T-cell (primary cell): ENCODE measurements at regions not wholly inside any gene's neighbourhood (a gene's known extent, or its start where the extent isn't known, plus 50 kb on each side); places are given as distances from the start of the nearest gene placed in this dataset.

Source experiments
- ATAC-seq, 4 experiments: fragments of 200-7000 bp in 3 of 4; fragments of 150-1000 bp in 1 of 4; cut with Tn5 transposase; replicated peaks in 1 of 4; 1 replicate in 3 of 4; 2 replicates in 1 of 4; pipeline ENCODE4 v1.10.0; 2021; ENCODE audit warnings: moderate library complexity in 3 of 4, mild to moderate bottlenecking in 2 of 4, moderate number of reproducible peaks in 1 of 4
- CTCF ChIA-PET, 2 donors: fragments of 300-600 bp; sonication (Branson Sonifier 250); formaldehyde crosslinking; loops; one replicate each; lab custom pipeline; 2022; ENCODE audit warnings: antibody characterized with exemption in 2 of 2; lab: Charles Lee
- POLR2A ChIA-PET, 2 donors: fragments of 300-600 bp; sonication (Branson Sonifier 250); formaldehyde crosslinking; loops; one replicate each; lab custom pipeline; 2022; ENCODE audit warnings: antibody characterized with exemption in 2 of 2; lab: Charles Lee
- DNase-seq, 35 experiments: peaks; one replicate each; pipeline versions ENCODE4 v3.0.0 to v3.0.0-alpha.2; 2013 to 2023
- H3K27ac ChIP-seq: one replicate; pipeline ENCODE4 v1.5.1; 2013; ENCODE audit warnings: low read length
- H3K27me3 ChIP-seq, 2 experiments: replicated peaks in 1 of 2; 1 replicate in 1 of 2; 2 replicates in 1 of 2; pipeline versions ENCODE4 v1.6.1 to v1.7.0; 2013; ENCODE audit warnings: low read length in 1 of 2, mixed read lengths in 1 of 2; ENCODE audit not compliant: control insufficient read depth in 2 of 2, insufficient read depth in 2 of 2; ENCODE audit errors: extremely low read depth in 1 of 2
- H3K36me3 ChIP-seq, 2 donors: 1 replicate in 1 of 2; 2 replicates in 1 of 2; pipeline versions ENCODE4 v1.6.1 to v1.7.0; 2013; ENCODE audit warnings: low read length in 1 of 2; ENCODE audit not compliant: control insufficient read depth in 2 of 2, insufficient read depth in 1 of 2; ENCODE audit errors: extremely low read depth in 1 of 2
- H3K4me1 ChIP-seq, 2 experiments: 1 replicate in 1 of 2; 2 replicates in 1 of 2; pipeline versions ENCODE4 v1.6.1 to v1.7.0; 2013; ENCODE audit warnings: low read length in 2 of 2, mixed read lengths in 1 of 2; ENCODE audit not compliant: insufficient read depth in 2 of 2, control insufficient read depth in 1 of 2; ENCODE audit errors: extremely low read depth in 1 of 2
- H3K4me3 ChIP-seq, 2 donors: 1 replicate in 1 of 2; 2 replicates in 1 of 2; pipeline versions ENCODE4 v1.5.1 to v1.7.0; 2013; ENCODE audit warnings: mild to moderate bottlenecking in 2 of 2, low read length in 1 of 2, moderate library complexity in 1 of 2; ENCODE audit not compliant: control insufficient read depth in 1 of 2; ENCODE audit errors: extremely low read depth in 1 of 2
- H3K9me3 ChIP-seq: 2 replicates; pipeline ENCODE4 v1.7.0; 2013
- H3K27ac Mint-ChIP-seq, 2 donors: one replicate each; pipeline ENCODE4 v1.8.0; 2020 to 2021; ENCODE audit warnings: mild to moderate bottlenecking in 2 of 2, mixed read lengths in 2 of 2
- H3K27me3 Mint-ChIP-seq, 2 donors: one replicate each; pipeline ENCODE4 v1.8.0; 2021 to 2022; ENCODE audit warnings: mixed read lengths in 2 of 2
- H3K36me3 Mint-ChIP-seq: one replicate; pipeline ENCODE4 v1.8.0; 2021; ENCODE audit warnings: mixed read lengths
- H3K4me1 Mint-ChIP-seq, 3 donors: one replicate each; pipeline ENCODE4 v1.8.0; 2020 to 2022; ENCODE audit warnings: mixed read lengths in 3 of 3, mild to moderate bottlenecking in 1 of 3
- H3K4me3 Mint-ChIP-seq, 3 donors: one replicate each; pipeline ENCODE4 v1.8.0; 2020 to 2022; ENCODE audit warnings: mild to moderate bottlenecking in 3 of 3, mixed read lengths in 3 of 3, moderate library complexity in 3 of 3
- H3K9me3 Mint-ChIP-seq, 3 donors: one replicate each; pipeline ENCODE4 v1.8.0; 2020 to 2022; ENCODE audit warnings: mixed read lengths in 3 of 3
- WGBS: methylation state at CpG from one replicate; pipeline ENCODE4 v1.1.5; 2013; ENCODE audit warnings: missing lambda C conversion rate; ENCODE audit not compliant: insufficient coverage; 5-methylcytosine and 5-hydroxymethylcytosine counted together

- CTCF ChIA-PET: interaction anchor here in 1 of 2 donors (0.8 kb wide), 1 partner anchor 274 kb away, joined by 10 read pairs; no protein-coding TSS in a partner anchor
- Mint-ChIP-seq H3K9me3 (no peaks in the 10 kb centered on the region), H3K27ac (no peak overlapping the region), H3K4me1 (peaks cover 18 to 29% (median 20%) of the 10 kb centered on the region in 3 donors), H3K27me3 (no peaks in the 10 kb centered on the region), H3K36me3 (no peaks in the 10 kb centered on the region), H3K4me3 (no peak overlapping the region)
- ATAC-seq (no peak), DNase-seq (no peak)
- POLR2A ChIA-PET: no interaction called here
- WGBS: 100% methylated on average over 2 of the region's 6 CpGs
- H3K4me3 ChIP-seq: no peak overlapping the region
- H3K27me3 ChIP-seq: no peaks in the 10 kb centered on the region
- H3K4me1 ChIP-seq: peaks cover 0 to 10% of the 10 kb centered on the region in 2 experiments
- H3K9me3 ChIP-seq: no peaks in the 10 kb centered on the region
- H3K36me3 ChIP-seq: no peaks in the 10 kb centered on the region
- no peak overlapping the region for H3K27ac ChIP-seq
Observed at GRCh38 chr13:40340368-40341095, 325.9 kb downstream of the FOXO1 start.

DNA sequence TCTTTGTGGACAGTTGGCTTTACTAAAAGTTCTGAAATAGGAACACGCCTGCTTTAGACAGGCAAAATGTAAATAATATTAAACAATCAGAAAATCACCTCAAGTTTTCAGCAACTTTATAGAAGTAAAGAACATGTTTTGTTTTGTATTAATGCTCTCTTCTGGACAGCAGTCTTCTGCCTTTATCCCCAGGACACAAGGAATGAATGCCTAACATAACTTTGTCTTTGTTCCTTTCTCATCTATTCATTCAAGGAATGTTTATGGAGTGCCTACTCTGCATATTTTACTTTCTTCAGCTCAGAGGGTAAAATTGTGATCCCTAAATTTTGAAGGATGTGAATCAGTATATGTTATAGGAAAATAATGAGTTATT, 325.4 kb downstream of the FOXO1 start:
- Histone ChIP-seq H3K27ac (no peak overlapping the region), H3K4me1 (peaks cover 0 to 10% of the 10 kb centered on the region in 2 experiments), H3K4me3 (no peak overlapping the region), H3K36me3 (no peaks in the 10 kb centered on the region), H3K9me3 (no peaks in the 10 kb centered on the region), H3K27me3 (no peaks in the 10 kb centered on the region)
- Mint-ChIP-seq H3K36me3 (no peaks in the 10 kb centered on the region), H3K4me3 (no peak overlapping the region), H3K27ac (no peak overlapping the region), H3K4me1 (peaks cover 16 to 33% (median 18%) of the 10 kb centered on the region in 3 donors), H3K27me3 (no peaks in the 10 kb centered on the region), H3K9me3 (no peaks in the 10 kb centered on the region)
- POLR2A ChIA-PET: interaction anchor here in 1 of 2 donors (0.6 kb wide), 1 partner anchor 62 kb away, joined by 5 read pairs; no protein-coding TSS in a partner anchor
- no peak for DNase-seq
- no peak for ATAC-seq
- CTCF ChIA-PET: interaction anchor here in 1 of 2 donors (0.8 kb wide), 1 partner anchor 273 kb away, joined by 10 read pairs; no protein-coding TSS in a partner anchor
- no CpG with 5 or more reads among the region's 1 CpG for WGBS

DNA sequence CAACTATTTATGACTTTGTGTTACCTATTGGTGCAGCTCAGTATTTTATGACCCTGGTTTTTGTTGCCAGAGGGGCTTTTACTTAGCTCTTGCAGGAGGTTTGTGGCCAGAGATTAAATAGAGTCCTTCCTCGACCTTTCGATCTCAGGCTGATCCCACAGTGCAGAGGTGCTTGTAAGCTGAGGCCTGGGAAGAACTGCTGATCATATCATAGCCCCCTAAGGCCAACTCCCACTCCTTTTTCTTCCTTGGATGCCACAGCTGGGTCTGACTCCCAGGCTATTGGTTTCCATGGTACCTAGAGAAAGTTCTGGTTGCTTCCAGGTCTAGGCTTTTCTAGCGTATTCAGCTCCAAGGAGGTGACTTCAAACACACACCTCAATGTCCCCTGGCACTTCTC, 324.9 kb downstream of the FOXO1 start:
- Histone ChIP-seq H3K4me1 (peaks cover 0 to 8% of the 10 kb centered on the region in 2 experiments), H3K9me3 (no peaks in the 10 kb centered on the region), H3K27me3 (no peaks in the 10 kb centered on the region), H3K4me3 (no peak overlapping the region), H3K27ac (no peak overlapping the region), H3K36me3 (no peaks in the 10 kb centered on the region)
- Mint-ChIP-seq H3K9me3 (no peaks in the 10 kb centered on the region), H3K4me3 (no peak overlapping the region), H3K36me3 (no peaks in the 10 kb centered on the region), H3K4me1 (peaks cover 13 to 29% (median 14%) of the 10 kb centered on the region in 3 donors), H3K27ac (no peak overlapping the region), H3K27me3 (no peaks in the 10 kb centered on the region)
- CTCF ChIA-PET: no interaction called here
- POLR2A ChIA-PET: interaction anchor here in 1 of 2 donors (0.6 kb wide), 1 partner anchor 63 kb away, joined by 5 read pairs; no protein-coding TSS in a partner anchor
- ATAC-seq (no peak), DNase-seq (no peak)
- WGBS: no CpG with 5 or more reads among the region's 3 CpGs

DNA sequence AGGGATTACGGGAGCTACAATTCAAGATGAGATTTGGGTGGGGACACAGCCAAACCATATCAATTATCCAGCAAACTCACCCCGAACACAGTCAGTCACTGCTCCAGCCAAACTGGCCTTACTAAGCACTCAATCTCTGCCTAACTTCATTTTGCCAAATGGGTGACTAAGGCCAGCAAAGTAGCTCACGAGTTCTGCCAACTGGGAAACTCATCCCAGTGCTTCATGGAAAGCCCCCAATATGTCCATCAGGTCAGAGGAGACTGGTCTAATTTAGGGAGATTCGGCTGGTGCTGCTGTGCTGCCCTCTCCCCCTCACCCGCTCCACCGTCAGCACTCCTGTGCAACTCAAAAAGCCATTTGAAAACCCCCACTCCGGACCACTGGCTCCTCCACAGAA, 324.0 kb downstream of the FOXO1 start:
- DNase-seq (no peak), ATAC-seq (no peak)
- no peak overlapping the region for H3K27ac ChIP-seq
- WGBS: 76% methylated on average over 3 of the region's 7 CpGs
- Mint-ChIP-seq H3K27me3 (no peaks in the 10 kb centered on the region), H3K9me3 (no peaks in the 10 kb centered on the region), H3K36me3 (no peaks in the 10 kb centered on the region), H3K4me1 (peaks cover 4 to 20% (median 6%) of the 10 kb centered on the region in 3 donors), H3K27ac (no peak overlapping the region), H3K4me3 (no peak overlapping the region)
- POLR2A ChIA-PET: interaction anchor here in 1 of 2 donors (0.6 kb wide), 1 partner anchor 38 kb away, joined by 3 read pairs; no protein-coding TSS in a partner anchor
- no peaks in the 10 kb centered on the region for H3K4me1 ChIP-seq
- no peaks in the 10 kb centered on the region for H3K36me3 ChIP-seq
- no peaks in the 10 kb centered on the region for H3K27me3 ChIP-seq
- no peak overlapping the region for H3K4me3 ChIP-seq
- CTCF ChIA-PET: no interaction called here
- H3K9me3 ChIP-seq: no peaks in the 10 kb centered on the region

DNA sequence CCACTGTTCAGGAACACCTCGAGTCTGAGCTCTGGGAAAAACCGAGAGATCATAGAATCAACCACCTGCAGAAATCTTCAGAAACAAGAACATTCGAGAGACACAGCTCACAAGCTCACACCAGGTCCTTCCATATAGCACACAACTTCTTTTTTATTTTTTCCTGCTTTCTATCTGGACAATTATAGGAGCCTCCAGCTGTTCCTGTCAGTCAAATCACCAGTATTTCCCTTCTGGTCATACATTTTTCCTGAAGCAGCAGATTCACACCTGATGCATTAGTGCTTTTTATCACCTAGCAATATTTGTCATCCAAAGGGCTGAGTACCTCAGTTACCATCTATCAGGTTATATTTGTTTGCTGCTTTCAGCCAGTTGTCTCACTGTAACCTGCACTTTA, 323.5 kb downstream of the FOXO1 start:
- no peaks in the 10 kb centered on the region for H3K9me3 ChIP-seq
- no peak overlapping the region for H3K4me3 ChIP-seq
- H3K36me3 ChIP-seq: no peaks in the 10 kb centered on the region
- H3K4me3 Mint-ChIP-seq: no peak overlapping the region
- CTCF ChIA-PET: no interaction called here
- no peaks in the 10 kb centered on the region for H3K27me3 Mint-ChIP-seq
- no peaks in the 10 kb centered on the region for H3K4me1 ChIP-seq
- H3K27me3 ChIP-seq: no peaks in the 10 kb centered on the region
- H3K27ac Mint-ChIP-seq: no peak overlapping the region
- 78% methylated on average over 3 of the region's 3 CpGs for WGBS
- H3K36me3 Mint-ChIP-seq: no peaks in the 10 kb centered on the region
- H3K9me3 Mint-ChIP-seq: no peaks in the 10 kb centered on the region
- ATAC-seq (no peak), DNase-seq (no peak)
- H3K27ac ChIP-seq: no peak overlapping the region
- POLR2A ChIA-PET: interaction anchor here in 1 of 2 donors (0.6 kb wide), 1 partner anchor 39 kb away, joined by 3 read pairs; no protein-coding TSS in a partner anchor
- peaks cover under 1 to 18% (median 2%) of the 10 kb centered on the region in 3 donors for H3K4me1 Mint-ChIP-seq

DNA sequence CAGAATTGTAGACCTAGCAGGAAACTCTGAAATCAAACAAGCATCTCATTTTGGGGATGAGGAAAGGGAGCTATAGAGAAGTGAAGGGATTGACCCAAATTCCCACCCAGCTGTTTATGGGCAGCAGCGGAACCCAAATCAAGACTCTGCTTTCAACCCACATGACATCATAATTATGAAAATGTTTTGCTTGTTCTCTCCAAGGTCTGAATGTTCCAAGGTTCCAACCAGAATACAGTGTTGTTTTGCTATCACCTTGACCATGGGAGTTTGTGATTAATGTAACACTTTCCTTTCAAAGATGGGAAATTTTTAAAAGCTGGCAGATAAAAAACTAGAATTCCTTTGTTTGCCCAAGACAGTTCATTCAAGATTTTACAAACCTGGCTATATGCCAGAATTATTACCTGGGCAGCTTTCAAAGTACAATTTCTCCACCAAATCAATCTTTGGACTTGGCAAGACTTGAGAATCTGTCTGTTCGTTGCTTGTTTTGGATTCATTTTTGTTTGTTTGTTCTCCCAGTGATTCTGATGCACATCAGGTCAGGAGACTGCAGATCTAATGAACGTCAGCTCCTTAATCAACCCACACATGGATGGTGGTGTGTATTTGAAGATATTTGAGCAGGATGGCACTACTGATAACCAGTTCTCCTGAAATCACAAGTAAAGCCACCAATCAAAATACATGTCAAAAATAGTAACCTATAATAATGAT, 322.7 kb downstream of the FOXO1 start:
- H3K36me3 ChIP-seq: no peaks in the 10 kb centered on the region
- no peaks in the 10 kb centered on the region for H3K27me3 ChIP-seq
- no peaks in the 10 kb centered on the region for H3K9me3 ChIP-seq
- Mint-ChIP-seq H3K36me3 (no peaks in the 10 kb centered on the region), H3K4me3 (no peak overlapping the region), H3K27me3 (no peaks in the 10 kb centered on the region), H3K27ac (no peak overlapping the region), H3K9me3 (no peaks in the 10 kb centered on the region), H3K4me1 (peaks cover 0 to 15% (median 2%) of the 10 kb centered on the region in 3 donors)
- whole genome bisulfite sequencing: no CpG with 5 or more reads among the region's 3 CpGs
- H3K27ac ChIP-seq: no peak overlapping the region
- ATAC-seq (no peak), DNase-seq (no peak)
- ChIA-PET CTCF (no interaction called here), POLR2A (interaction anchor here in 1 of 2 donors (0.6 to 0.7 kb wide), 2 partner anchors 140 to 625 kb away, joined by 3 to 6 read pairs; no protein-coding TSS in a partner anchor)
- H3K4me1 ChIP-seq: no peaks in the 10 kb centered on the region
- H3K4me3 ChIP-seq: no peak overlapping the region
